Activated CD8-positive, alpha-beta memory T cell treated with anti-CD3 and anti-CD28 coated beads, Interleukin-2, amount 50 U/mL, for 48 hours (primary cell): ENCODE measurements at regions not wholly inside any gene's neighbourhood (a gene's known extent, or its start where the extent isn't known, plus 50 kb on each side); places are given as distances from the start of the nearest gene placed in this dataset.

Source experiments
- DNase-seq: peaks from one replicate; pipeline ENCODE4 v3.0.0-alpha.2; 2020

GRCh38 chr6:170080169-170080827, 210.6 kb downstream of the DLL1 start:
- no peak for DNase-seq

GRCh38 chr6:170076466-170077165, 214.3 kb downstream of the DLL1 start:
- DNase-seq = peak; percentile 29

GRCh38 chr6:170075659-170076223, 215.1 kb downstream of the DLL1 start:
- DNase-seq = peak; percentile 23

DNA sequence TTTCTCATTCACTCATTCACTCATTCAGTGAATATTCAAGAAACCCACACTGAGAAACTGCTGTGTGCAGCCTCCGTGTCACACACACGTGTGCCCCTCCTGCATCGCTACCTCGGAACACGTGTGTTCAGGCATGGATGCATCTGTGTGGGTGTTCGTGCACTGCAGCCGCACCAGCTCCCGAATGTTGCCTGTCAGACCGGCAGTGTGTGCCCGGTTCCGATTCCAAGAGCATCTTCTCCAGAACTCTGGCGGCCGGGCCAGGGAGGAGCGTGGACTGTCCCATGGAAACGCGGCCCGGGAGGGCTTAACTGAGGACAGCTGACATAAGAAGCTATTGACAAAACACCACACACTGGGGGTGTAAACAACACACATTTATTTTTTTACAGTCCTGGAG, 216.0 kb downstream of the DLL1 start:
- no peak for DNase-seq

GRCh38 chr6:170074435-170074834, 216.4 kb downstream of the DLL1 start:
- no peak for DNase-seq

DNA sequence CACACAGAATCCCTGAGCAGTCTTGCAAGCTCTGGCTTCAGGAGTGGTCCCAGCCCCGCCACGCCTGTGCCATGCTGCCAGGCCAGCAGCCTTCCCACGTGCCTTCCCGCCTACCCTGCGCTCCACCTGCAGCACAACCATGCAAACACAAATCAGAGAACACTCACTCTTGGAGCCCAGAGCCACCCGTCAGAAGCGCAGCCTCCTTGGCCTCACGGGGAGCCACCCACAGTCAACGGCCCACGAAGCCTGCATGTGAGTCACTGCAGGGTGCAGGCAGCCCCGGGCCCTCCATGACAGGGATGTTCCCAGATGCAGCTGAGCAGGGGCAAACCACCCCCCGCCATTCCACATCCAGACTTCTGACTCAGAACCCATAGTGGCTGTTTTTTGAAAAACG, 217.0 kb downstream of the DLL1 start:
- DNase-seq = peak; percentile 17

DNA sequence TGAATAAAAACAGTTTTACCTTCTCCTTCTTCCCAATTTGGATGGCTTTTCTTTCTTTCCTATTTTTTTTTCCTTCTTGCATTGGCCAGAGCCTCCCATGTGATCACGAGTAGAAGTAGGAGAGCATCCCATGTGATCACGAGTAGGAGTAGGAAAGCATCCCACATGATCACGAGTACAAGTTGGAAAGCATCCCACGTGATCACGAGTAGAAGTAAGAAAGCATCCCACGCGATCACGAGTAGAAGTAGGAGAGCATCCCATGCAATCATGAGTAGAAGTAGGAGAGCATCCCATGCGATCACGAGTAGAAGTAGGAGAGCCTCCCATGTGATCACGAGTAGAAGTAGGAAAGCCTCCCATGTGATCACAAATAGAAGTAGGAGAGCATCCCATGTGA, 218.6 kb downstream of the DLL1 start:
- no peak for DNase-seq

DNA sequence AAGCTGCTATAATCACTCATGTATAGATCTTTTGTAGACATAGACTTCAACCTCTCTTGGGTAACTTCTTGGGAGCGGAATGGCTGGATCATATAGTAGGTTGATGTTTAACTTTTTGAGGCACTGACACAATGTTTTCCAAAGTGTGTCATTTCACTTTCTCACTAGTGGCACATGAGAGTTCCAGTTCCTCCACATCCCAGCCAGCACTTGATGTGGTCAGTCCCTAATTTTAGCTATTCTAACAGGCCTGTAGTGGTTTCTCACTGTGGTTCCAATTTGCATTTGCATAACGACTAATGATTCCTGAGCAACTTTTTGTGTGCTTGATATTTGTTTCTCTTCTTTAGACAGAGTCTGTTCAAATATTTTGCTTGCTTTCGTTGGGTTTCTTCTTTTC, 221.3 kb downstream of the DLL1 start:
- no peak for DNase-seq

DNA sequence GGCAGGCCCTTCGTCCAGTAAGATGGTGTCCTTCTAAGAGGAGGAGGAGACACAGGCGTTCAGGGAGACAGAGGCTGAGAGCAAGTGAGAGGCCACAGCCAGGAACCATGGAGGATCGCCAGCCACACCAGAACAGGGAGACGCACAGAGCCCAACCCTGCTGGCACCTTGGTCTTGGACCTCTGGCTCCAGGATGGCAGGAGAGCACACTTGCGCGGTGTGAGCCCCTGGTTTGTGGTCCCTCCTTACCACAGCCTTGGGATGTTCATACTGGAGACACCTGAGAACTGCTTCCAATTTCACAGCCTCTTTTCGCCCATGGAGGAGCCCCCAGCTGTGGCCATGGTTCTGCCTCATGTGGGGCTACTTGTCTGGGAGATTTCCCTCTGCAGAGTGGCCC, 222.4 kb downstream of the DLL1 start:
- no peak for DNase-seq

DNA sequence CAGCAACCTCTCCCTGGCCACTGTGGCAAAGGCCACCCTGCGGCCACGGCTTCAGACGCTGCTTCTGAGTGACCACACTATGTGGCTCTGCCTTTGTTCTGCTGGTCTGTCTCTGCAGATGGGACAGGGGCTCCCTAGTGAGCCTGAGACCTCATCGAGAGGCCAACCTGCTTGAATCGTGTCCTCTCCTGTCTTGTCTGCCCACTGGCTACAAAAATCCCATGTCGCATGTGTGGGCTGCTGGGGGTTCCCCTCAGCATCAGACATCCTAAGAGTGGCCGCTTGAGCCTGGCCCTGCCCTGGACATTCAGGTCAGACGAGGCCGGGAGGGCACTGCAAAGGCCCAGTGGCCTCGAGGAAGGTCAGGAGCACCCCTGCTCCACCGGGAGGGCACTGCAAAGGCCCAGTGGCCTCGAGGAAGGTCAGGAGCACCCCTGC, 222.9 kb downstream of the DLL1 start:
- peak; percentile 34 for DNase-seq

DNA sequence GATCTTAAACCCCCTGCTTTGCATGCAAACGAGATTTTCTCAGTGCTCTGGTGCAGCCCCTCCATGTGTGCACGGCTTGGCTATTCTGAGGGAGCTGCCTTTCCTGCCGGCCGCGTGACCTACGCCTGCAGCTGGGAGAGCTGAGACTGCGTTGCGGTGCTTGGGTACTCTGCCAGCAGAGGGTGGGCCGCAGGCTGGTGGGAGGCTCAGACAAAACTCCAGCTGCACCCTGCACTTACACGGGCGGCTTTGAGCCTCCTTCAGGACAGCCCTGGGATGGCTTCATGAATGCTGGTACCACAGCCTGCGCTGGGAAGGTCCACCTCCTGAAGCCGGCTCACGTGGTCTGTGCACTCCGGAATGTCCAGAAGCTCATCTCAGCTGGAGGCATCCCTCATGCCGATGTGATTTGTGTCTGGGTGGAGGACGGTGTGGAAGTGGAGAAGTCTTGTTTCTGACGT, 223.7 kb downstream of the DLL1 start:
- peak; percentile 32 for DNase-seq

DNA sequence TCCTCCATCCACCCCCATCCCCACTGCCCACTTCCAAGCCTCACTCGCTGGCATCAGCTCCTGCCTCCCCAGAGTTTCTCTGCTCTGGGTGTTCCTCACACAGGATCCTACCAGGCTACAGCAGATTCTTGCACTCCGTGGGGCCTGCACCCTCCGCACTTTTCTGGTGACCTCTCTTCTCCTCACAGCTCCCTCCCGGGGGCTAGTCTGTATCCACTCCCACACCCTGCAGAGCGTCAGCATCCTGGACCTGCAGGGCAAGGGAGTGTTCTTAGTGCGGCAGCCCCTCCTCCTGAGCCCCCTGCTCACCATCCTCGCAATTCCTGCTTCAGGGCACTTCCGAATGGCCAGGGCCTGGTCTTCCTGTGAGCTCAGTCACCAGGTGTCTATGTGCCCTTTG, 224.2 kb downstream of the DLL1 start:
- DNase-seq = no peak

- DNase-seq = peak; percentile 29
Observed at GRCh38 chr6:170063851-170064602, 226.9 kb downstream of the DLL1 start.

- no peak for DNase-seq
Observed at GRCh38 chr6:170063431-170063830, 227.4 kb downstream of the DLL1 start.

GRCh38 chr6:170062915-170063241, 228.0 kb downstream of the DLL1 start:
- no peak for DNase-seq

- DNase-seq = no peak
Observed at GRCh38 chr6:170062209-170062914, 228.5 kb downstream of the DLL1 start.

- no peak for DNase-seq
Observed at GRCh38 chr6:170058878-170059485, 231.9 kb downstream of the DLL1 start.

DNA sequence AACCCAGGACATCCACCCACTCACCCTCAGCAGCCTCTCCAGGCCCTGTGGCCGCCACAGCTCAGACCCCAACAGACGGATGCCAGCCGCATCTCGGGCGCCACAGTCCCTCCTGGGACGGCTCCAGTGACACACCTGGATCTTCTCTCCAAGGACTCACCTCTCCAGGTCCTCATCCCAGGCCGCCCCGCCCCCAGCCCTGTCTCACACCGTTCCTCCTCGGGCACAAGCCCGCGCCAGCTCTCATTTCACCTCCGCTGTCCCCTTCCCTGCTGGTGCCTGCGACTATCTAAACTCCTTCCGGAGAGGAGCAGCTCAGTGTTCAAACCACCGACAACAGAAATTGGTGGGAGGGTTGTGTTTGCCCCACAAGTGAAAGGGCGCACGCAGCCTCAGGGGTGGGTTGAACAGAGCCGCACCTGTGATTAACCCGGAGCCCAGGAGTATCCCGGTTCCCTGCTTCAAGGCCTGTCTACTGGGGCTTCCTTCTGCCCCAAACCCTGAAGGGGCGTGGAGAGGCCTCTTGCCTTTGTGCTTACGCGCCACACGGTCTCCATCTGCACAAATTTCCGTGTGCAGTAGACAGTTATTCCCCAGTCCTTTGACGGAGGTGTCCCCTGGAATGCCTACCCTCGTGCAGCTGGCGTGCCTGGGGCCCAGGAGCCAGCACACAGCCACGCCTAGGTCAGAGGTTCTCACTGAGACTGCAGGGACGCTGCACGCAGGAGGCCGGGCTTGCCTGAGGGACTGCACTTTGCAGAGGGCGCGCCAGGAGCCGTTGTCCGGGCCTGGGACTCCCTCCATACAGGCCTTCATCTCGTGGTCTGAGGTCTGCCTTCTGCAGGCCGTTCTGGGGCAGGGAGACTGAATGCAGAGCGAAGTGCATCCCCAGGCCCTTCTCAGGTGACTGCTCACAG, 232.7 kb downstream of the DLL1 start:
- peak; percentile 36 for DNase-seq

- DNase-seq = peak; percentile 41
Observed at GRCh38 chr6:170057034-170057734, 233.7 kb downstream of the DLL1 start.

DNA sequence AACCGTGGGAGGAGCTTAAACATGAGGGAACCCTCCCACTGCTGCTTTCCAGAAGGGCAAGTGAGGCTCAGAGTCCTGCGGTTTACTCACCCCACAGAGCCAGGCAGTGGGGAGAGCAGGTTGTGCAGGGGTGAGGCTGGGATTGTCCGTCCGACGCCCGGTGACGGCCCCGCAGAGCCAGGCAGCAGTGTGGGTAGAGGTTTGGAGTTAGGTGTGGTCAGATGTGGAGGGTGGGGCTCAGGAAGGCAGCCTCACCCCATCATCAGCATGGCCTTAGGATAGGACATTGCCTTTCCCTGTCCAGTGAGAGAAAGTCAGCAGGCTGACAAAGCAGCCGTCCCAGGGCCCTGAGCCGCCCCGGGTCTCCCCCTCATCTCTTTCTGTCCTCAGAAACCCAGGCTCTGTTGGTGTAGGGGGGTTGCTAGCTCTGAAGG, 234.6 kb downstream of the DLL1 start:
- peak; percentile 38 for DNase-seq

DNA sequence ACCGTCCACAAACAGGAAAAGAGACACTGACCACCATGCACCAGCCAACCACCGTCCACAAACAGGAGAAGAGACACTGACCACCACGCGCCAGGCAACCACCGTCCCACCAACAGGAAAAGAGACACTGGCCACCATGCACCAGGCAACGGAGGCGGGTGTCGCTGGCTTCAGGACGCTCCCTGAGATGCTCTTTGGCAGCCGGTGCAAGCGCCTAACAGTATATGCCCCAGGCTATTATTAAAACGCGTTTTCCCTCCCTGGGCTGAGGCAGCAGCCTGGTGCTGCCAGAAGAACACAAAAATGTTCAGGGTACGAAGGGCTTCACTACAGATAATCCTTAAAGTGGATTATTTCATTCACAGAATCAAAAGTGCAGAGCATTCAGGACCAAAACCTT, 235.1 kb downstream of the DLL1 start:
- DNase-seq = peak; percentile 32
